HCT116 (cell line): ENCODE measurements at regions not wholly inside any gene's neighbourhood (a gene's known extent, or its start where the extent isn't known, plus 50 kb on each side); places are given as distances from the start of the nearest gene placed in this dataset.
A peak's percentile ranks its signal among the peaks of the same experiment; 100 is the strongest.

Experiments used
- ATAC-seq: fragments of 200-7000 bp; cut with Tn5 transposase; 2 replicates; pipeline ENCODE4 v1.9.1; 2020; ENCODE audit warnings: mild to moderate bottlenecking, moderate library complexity
- BruUV-seq: library from RNA; stranded (reverse); fragments of 400-500 nt; replicated peaks from 2 replicates; lab custom pipeline; 2021; lab: Mats Ljungman, UMichigan
- CTCF ChIA-PET: fragments of 300-600 bp; sonication (Branson Sonifier 250); formaldehyde crosslinking; loops from one replicate; lab custom pipeline; 2021; ENCODE audit warnings: antibody characterized with exemption; lab: Charles Lee
- POLR2A ChIA-PET: fragments of 300-600, 350-600 bp; sonication (Branson Sonifier 250); formaldehyde crosslinking; loops from one replicate; lab custom pipeline; 2021; ENCODE audit warnings: antibody characterized with exemption; lab: Charles Lee
- RAD21 ChIA-PET, 2 experiments: fragments of 300-600 bp; sonication (Branson Sonifier 250); formaldehyde crosslinking; loops; one replicate each; lab custom pipeline; 2023; ENCODE audit warnings: low total read pairs in 2 of 2; ENCODE audit not compliant: uncharacterized antibody in 2 of 2, unreplicated experiment in 2 of 2, low non-redundant PET in 1 of 2; lab: Charles Lee
- DNase-seq: peaks from one replicate; pipeline ENCODE4 v3.0.0-alpha.2; 2010; ENCODE audit warnings: low read depth, low spot score
- H2AFZ ChIP-seq: fragments of 200-600 bp; shearing (Covaris generic), sonication (generic); 2 replicates; pipeline ENCODE4 v1.6.1; 2017; ENCODE audit warnings: low read depth, mixed run types, mixed read lengths, antibody characterized with exemption, low read length; ENCODE audit not compliant: poor library complexity, severe bottlenecking
- H3K27ac ChIP-seq: 2 replicates; pipeline ENCODE4 v1.5.1; 2012; ENCODE audit warnings: low read depth, low read length
- H3K27me3 ChIP-seq: fragments of 200-600 bp; sonication (generic); 2 replicates; pipeline ENCODE4 v1.6.1; 2016; ENCODE audit warnings: mixed run types, low read length, mixed read lengths; ENCODE audit not compliant: insufficient read depth
- H3K36me3 ChIP-seq, 2 experiments: fragments of 200-500 bp in 1 of 2; fragments of 200-600 bp in 1 of 2; sonication (Bioruptor generic) in 1 of 2; sonication (generic) in 1 of 2; 2 replicates each; pipeline versions ENCODE4 v1.5.1 to v1.6.1; 2014 to 2016; ENCODE audit warnings: low read length in 2 of 2, inconsistent platforms in 1 of 2, mixed read lengths in 1 of 2, mixed run types in 1 of 2; ENCODE audit not compliant: insufficient read depth in 2 of 2, control insufficient read depth in 1 of 2
- H3K4me1 ChIP-seq, 2 experiments: fragments of 200-600 bp in 1 of 2; sonication (generic) in 1 of 2; 2 replicates each; pipeline versions ENCODE4 v1.5.1 to v1.6.1; 2012 to 2017; ENCODE audit warnings: low read length in 2 of 2, inconsistent platforms in 1 of 2, mild to moderate bottlenecking in 1 of 2, mixed read lengths in 1 of 2, mixed run types in 1 of 2, moderate library complexity in 1 of 2; ENCODE audit not compliant: insufficient read depth in 2 of 2, control insufficient read depth in 1 of 2
- H3K4me2 ChIP-seq: fragments of 200-600 bp; sonication (generic); 2 replicates; pipeline ENCODE4 v1.6.1; 2017; ENCODE audit warnings: mixed run types, low read length, mixed read lengths
- H3K4me3 ChIP-seq, 2 experiments: fragments of 200-600 bp in 1 of 2; sonication (generic) in 1 of 2; replicated peaks in 1 of 2; 2 replicates each; pipeline ENCODE4 v1.5.1; 2011 to 2016; ENCODE audit warnings: low read length in 2 of 2, control low read depth in 1 of 2, low read depth in 1 of 2, mild to moderate bottlenecking in 1 of 2, mixed read lengths in 1 of 2, mixed run types in 1 of 2
- H3K79me2 ChIP-seq: fragments of 200-600 bp; sonication (generic); 2 replicates; pipeline ENCODE4 v1.6.1; 2017; ENCODE audit warnings: mild to moderate bottlenecking, mixed run types, low read length, moderate library complexity, mixed read lengths; ENCODE audit not compliant: insufficient read depth
- H3K9ac ChIP-seq: fragments of 200-600 bp; sonication (generic); 2 replicates; pipeline ENCODE4 v1.6.1; 2016; ENCODE audit warnings: low read length, mixed read lengths
- H3K9me2 ChIP-seq: fragments of 200-600 bp; sonication (generic), shearing (Covaris generic); 2 replicates; pipeline ENCODE4 v1.6.1; 2017; ENCODE audit warnings: mixed run types, mild to moderate bottlenecking, moderate library complexity; ENCODE audit not compliant: insufficient read depth
- H3K9me3 ChIP-seq, 2 experiments: fragments of 200-500 bp in 1 of 2; fragments of 200-600 bp in 1 of 2; sonication (Bioruptor generic) in 1 of 2; sonication (generic) in 1 of 2; 2 replicates each; pipeline ENCODE4 v1.6.1; 2014 to 2017; ENCODE audit warnings: low read length in 2 of 2, mixed read lengths in 2 of 2, inconsistent platforms in 1 of 2, low read depth in 1 of 2, mild to moderate bottlenecking in 1 of 2, mixed run types in 1 of 2, moderate library complexity in 1 of 2; ENCODE audit not compliant: control insufficient read depth in 1 of 2, insufficient read depth in 1 of 2
- H4K20me1 ChIP-seq: fragments of 200-600 bp; sonication (generic), shearing (Covaris generic); 2 replicates; pipeline ENCODE4 v1.6.1; 2017; ENCODE audit warnings: mixed run types, mild to moderate bottlenecking, moderate library complexity; ENCODE audit not compliant: insufficient read depth
- CEBPB ChIP-seq: IDR thresholded peaks from 2 replicates; pipeline ENCODE4 v1.6.1; 2012; ENCODE audit warnings: low read depth
- EZH2 ChIP-seq: fragments of 200-600 bp; sonication (generic); IDR thresholded peaks from 2 replicates; pipeline ENCODE4 v1.6.1; 2017; ENCODE audit warnings: antibody characterized with exemption, mixed run types
- EZH2phosphoT487 ChIP-seq: fragments of 200-600 bp; IDR thresholded peaks from 2 replicates; pipeline ENCODE4 v1.6.1; 2018; ENCODE audit warnings: antibody characterized with exemption, borderline replicate concordance
- MAX ChIP-seq: IDR thresholded peaks from 2 replicates; pipeline ENCODE4 v1.6.1; 2012
- REST ChIP-seq: IDR thresholded peaks from 2 replicates; pipeline ENCODE4 v1.6.1; 2012; ENCODE audit warnings: low read depth
- intact Hi-C: fragments of 100-400 bp; cut with micrococcal nuclease; formaldehyde crosslinking; loops from 2 replicates; pipeline ENCODE4 v1.10.0; 2022
- TF ChIP-seq, protein P1 (sequence below): IDR thresholded peaks from 2 replicates; pipeline ENCODE4 v1.6.1; 2011; ENCODE audit warnings: mild to moderate bottlenecking, low read length, moderate library complexity; ENCODE audit not compliant: insufficient replicate concordance; ENCODE audit errors: extremely low read depth

- H3K36me3 ChIP-seq: no peaks in the 10 kb centered on the region
- no peak overlapping the region for H3K4me3 ChIP-seq
- H3K4me1 ChIP-seq: peaks cover 0 to 13% of the 10 kb centered on the region in 2 experiments; a peak in 2 of 4 replicates
- CTCF ChIA-PET: no interaction called here
- H2AFZ ChIP-seq: no peak overlapping the region
- H3K9ac ChIP-seq: no peak overlapping the region
- H3K4me2 ChIP-seq: peak overlapping the region; percentile 41; the same call in 1 of the 2 replicates
- RAD21 ChIA-PET: no interaction called here
- no peaks in the 10 kb centered on the region for H3K27me3 ChIP-seq
- TF ChIP-seq MAX: no peak
- no peak for TF ChIP-seq EZH2
- no peak for TF ChIP-seq EZH2phosphoT487
- no peak for TF ChIP-seq REST
- TF ChIP-seq, protein P1, sequence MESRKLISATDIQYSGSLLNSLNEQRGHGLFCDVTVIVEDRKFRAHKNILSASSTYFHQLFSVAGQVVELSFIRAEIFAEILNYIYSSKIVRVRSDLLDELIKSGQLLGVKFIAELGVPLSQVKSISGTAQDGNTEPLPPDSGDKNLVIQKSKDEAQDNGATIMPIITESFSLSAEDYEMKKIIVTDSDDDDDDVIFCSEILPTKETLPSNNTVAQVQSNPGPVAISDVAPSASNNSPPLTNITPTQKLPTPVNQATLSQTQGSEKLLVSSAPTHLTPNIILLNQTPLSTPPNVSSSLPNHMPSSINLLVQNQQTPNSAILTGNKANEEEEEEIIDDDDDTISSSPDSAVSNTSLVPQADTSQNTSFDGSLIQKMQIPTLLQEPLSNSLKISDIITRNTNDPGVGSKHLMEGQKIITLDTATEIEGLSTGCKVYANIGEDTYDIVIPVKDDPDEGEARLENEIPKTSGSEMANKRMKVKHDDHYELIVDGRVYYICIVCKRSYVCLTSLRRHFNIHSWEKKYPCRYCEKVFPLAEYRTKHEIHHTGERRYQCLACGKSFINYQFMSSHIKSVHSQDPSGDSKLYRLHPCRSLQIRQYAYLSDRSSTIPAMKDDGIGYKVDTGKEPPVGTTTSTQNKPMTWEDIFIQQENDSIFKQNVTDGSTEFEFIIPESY: no peak
- TF ChIP-seq CEBPB: no peak
- H3K27ac ChIP-seq: no peak overlapping the region
- H3K9me2 ChIP-seq: no peaks in the 10 kb centered on the region
- H3K9me3 ChIP-seq: no peaks in the 10 kb centered on the region
- no TSS peak for BruUV-seq
- ATAC-seq (no peak), DNase-seq (no peak)
- POLR2A ChIA-PET: no interaction called here
- intact Hi-C loops: no loop called here
- H4K20me1 ChIP-seq: no peaks in the 10 kb centered on the region
- no peaks in the 10 kb centered on the region for H3K79me2 ChIP-seq
Measured at GRCh38 chr3:18062657-18063025, 320.2 kb upstream of the TBC1D5 start.
